NOMO-1 treated with dmso at 0.1 percent for 144 hours (cell line): ENCODE measurements at regions not wholly inside any gene's neighbourhood (a gene's known extent, or its start where the extent isn't known, plus 50 kb on each side); places are given as distances from the start of the nearest gene placed in this dataset.

Experiments used
- DNase-seq: peaks from one replicate; lab custom pipeline; 2025; ENCODE audit not compliant: unreplicated experiment; lab: John Stamatoyannopoulos, UW

DNA sequence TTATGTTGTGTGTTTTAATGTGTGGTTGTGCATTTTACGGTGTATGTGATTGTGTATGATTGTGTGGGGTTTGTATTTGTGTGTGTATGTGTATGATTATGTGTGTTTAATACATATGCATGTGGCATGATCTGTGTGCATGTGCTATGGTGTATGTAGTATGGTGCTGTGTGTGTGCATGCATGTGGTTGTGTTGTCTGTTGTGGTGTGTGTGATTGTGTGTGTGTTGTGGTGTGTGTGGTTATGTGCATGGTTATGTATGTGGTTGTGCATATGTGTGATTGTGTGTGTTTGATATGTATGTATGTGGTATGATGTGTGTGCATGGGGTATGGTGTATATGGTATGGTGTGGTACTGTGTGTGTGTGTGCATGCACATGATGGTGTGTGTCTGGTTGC is 148.1 kb upstream of the AGAP1 start:
- DNase-seq = no peak

DNA sequence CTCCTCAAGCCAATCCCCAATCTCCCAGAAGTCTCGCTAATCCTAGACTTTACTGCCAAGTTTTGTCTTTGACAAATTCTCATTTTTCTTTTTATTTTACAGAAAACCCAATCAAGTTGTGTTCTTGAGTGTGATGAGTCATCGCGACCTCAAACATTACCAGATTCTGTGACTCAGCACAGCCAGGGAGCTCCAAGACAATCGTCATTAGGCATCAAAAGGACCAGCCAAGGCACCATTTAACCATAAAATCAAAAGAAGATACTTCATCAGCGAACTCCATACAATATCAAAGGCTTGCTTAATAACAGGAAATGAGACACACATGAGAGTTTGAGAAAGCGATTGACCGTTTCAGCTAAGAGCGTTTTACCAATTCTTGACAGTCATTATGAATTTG is 146.2 kb upstream of the AGAP1 start:
- no peak for DNase-seq

DNA sequence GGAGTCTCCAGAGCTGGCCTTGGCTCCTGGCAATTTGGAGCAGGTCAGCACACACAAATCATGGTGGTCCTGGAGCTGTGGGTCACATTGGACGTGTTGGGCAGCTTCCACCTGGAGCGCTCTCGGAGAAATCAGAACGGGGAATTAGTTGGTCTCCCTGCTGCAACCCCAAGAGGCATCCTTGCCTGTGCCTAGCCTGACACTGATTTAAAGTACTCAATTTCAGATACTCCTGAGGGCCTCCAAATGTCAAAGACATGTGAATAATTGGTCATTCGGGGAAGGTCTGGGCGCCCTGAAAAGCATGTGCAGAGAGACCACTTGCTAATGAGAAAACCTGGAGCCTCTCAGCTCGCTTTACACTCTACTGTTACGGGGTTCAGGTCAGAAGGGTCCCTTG is 145.5 kb upstream of the AGAP1 start:
- DNase-seq = no peak

DNA sequence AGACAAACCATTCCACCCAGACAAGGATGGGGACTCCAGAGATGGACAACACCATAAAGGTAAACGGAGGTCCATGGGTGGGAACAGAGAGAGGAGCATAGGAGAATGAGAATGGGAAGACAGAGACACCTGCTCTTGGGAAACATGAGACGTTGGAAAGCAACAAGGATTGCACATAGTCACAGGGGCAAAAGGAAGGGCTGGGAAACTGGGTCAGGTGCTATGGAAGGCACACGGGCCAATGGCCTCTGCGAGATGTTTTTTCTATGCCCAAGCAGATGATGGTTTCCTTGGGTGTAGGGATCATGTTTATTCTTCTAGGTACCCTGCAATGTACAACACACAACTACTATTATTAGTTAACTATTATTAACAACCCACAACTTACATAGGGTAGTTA is 143.6 kb upstream of the AGAP1 start:
- DNase-seq = no peak

DNA sequence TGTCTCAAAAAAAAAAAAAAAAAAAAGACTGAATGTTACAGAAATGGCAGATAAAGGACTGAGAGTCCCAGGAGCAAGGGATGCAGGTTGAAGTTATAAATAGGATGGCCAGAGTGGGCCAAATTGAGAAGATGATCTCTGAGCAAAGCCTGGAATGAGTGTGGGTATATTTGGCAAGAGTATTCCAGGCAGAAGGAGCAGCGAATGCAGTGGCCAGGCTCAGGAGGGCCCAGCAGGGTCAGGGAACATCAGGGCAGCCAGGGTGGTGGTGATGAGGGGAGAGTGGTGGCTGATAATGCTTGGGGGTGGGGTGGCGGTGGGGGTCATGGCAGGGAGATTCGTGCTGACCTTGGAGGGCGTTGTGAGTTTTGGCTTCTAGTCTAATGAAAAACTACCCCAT is 141.3 kb upstream of the AGAP1 start:
- DNase-seq = no peak

DNA sequence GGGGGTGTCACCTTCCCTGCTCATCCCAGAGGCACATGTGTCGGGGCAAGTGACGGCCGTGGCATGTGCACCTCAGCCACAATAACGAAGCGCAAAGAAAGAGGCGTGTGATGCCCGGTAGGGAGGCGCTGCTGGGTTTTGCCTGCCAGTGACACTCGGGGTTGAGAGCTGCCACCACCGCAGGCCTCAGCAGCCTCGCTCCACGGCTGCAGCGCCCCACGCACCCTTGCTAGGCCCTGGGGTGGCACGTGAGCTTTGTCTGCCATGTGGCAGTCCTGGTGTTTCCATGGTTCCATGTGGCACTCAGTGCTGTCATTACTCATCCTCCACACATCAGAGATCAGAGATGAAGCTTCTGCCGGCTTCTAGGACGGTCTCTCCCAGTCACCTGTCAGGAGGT is 136.0 kb upstream of the AGAP1 start:
- no peak for DNase-seq

DNA sequence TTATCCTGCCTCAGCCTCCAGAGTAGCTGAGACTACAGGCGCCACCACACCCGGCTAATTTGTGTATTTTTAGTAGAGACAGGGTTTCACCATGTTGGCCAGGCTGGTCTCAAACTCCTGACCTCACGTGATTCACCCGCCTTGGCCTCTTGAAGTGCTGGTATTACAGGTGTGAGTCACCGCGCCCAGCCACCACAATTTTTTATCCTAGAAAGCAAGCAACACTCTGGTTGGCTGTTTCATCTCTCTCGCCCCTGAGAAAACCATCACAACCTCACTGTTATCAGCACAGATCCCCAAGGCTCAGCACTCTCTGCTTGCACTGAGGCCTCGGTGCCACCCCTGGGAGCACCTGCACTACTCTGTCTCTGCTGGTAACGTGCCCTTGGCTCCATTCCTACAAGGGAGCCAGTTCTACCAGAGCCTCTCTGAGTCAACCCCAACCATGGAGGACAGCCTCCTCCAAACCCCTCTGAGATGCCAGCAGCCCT is 134.8 kb upstream of the AGAP1 start:
- DNase-seq = no peak

DNA sequence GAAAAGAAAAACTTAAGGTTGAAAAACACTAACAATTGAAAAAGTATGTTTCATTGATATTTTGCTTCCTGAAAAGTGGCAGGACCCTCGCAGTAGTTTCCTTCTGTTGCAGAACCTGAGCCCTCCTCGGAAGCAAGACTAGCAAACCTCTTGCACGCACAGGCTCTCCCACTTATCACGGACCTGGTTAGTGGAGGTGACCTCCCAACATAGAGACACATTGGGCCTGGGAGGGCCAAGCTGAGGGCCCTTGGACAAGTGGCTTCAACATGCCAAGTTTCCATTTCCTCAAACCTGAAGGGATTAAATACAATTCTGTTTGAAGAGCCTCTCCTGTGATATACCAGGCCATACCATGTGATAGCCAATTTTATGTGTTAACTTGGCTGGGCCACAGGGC is 133.4 kb upstream of the AGAP1 start:
- DNase-seq = no peak

DNA sequence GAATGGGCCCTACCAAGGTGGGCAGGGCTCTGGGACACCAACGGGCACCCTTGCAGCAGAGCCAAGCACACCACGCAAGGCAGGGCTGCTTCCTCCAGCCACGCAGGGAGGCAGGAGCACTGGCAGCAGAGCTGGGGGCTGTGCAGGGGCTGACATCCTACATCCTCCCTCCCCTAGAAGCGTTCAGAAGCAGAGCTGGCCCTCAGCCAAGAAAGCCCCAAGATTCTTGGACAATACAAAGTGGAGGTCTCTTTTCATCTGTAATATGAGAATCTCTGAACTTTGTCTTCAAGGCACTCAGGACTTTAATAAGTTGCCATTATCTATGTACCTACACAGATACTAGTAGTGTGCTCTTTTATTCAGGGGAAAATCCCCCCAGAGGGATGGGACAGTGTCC is 128.1 kb upstream of the AGAP1 start:
- no peak for DNase-seq

DNA sequence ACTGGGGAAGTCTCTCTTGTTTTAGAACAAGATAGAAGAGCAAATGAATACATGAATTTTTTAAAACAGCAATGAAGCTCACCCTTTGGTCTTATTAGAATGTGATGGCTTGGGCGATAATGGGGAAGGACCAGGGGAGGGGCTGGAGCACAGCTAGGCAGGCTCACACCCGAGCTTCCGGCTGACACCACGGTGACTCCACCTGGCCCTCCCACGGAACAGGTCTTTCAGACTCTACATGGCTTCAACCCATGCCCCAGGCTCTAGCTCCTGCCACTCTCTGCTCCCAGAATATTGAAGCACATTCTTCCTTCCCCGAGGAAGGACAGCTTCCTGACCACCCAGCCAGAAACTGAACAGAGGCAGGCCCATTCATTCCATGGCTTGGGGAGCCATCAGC is 127.5 kb upstream of the AGAP1 start:
- no peak for DNase-seq

DNA sequence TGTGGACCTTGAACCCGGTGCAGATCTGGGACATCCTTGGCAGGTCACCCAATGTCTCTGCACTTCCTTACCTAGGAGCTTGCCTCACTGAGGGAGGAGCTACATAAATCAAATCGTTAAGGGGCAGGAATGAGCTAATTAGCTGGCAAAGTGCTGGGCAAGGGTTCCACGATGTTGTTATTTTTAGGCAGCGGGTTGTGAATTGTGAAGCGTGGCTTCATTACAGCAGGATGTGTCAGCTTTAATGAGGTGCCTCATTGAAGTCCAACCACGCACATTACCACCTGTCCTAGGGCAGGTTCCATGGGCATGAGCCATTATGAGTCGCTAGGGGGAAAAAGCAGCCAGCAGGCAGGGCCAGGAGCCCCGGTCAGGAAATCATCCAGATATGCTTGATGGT is 127.0 kb upstream of the AGAP1 start:
- DNase-seq = no peak

DNA sequence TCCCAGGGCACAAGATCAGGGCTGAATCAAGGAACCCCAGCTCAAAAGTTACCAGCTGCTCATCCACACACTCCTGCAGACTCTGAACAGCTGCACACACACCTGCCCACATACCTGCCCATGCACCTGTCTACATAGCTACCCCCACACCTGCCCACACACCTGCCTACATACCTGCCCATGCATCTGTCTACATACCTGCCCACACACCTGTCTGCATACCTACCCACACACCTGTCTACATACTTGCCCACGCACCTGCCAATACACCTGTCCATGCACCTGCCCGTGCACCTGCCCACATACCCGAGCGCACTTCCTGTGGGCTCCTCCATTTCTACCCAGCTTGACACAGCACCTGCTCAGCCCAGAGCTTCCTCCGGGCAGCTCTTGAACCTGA is 122.8 kb upstream of the AGAP1 start:
- DNase-seq = no peak

DNA sequence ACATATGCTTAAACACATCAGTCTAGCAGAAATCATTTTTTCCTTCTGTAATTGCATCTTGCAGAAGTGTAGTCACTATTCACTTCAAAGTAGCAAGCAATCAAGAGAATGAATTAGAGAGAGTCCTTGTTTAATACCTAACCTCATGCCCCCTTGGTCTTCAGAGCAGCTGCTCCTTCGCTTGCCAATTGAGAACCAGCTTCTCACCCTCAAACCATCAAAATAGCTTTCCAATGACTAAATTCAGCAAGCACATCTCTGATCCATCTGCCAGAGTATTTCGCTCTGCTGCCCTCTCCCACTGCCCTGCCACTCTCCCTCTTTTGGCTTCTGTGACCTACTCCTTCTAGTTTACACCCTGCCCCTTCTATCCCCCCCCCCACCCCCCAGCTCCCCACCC is 120.7 kb upstream of the AGAP1 start:
- no peak for DNase-seq

DNA sequence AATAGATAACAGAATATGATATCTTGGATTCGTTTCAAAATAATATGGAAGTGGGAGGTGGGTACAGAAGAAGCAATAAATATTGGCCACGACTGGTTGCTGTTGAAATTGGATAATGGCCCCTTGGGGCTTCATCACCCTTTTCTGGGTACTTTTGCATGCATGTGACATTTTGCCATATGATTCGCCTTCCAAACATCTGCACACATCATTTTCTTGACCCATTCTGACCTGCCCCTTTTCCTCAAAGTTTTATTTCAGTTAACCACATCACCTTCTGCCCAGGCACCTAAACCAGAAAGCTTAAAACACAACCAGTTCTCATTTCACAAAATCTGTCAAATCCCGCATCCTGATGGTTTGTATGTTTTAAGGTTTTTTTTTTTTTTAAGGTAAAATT is 116.7 kb upstream of the AGAP1 start:
- no peak for DNase-seq

DNA sequence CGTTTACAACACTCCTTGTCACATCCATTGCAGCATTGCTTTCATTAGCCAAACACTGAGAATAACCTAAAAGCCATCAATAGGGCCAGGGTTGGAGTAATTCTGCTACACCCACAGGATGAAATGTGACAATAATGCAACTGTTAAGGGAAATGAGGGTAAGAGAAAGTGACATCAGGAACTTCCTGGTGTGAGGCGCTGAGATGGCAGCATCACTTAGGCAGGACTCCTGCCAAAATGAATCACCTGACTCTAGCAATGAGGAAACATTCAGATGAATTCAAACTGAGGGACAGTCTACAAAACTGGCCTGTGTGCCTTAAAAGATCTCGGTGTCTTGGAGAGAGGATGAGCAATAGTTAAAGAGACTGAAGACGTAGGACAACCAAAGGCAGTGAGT is 115.6 kb upstream of the AGAP1 start:
- DNase-seq = no peak

DNA sequence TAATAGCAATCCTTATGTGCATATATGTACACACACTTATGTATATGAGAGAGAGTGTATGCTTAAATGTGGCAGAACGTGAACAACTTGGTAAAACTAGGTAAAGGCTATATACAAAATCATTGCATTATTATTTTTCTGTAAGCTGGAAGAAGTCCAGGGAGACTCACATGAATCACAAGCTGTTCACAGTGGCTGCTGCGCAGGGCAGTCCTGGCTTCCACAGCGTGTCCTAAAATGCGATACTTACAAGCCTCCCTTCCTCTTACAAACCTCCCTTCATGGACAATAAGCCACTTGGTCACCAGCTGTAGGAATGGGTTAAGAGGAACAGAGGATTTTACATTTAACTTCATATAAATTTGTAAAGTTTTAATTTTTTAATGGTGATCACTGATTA is 114.9 kb upstream of the AGAP1 start:
- no peak for DNase-seq

DNA sequence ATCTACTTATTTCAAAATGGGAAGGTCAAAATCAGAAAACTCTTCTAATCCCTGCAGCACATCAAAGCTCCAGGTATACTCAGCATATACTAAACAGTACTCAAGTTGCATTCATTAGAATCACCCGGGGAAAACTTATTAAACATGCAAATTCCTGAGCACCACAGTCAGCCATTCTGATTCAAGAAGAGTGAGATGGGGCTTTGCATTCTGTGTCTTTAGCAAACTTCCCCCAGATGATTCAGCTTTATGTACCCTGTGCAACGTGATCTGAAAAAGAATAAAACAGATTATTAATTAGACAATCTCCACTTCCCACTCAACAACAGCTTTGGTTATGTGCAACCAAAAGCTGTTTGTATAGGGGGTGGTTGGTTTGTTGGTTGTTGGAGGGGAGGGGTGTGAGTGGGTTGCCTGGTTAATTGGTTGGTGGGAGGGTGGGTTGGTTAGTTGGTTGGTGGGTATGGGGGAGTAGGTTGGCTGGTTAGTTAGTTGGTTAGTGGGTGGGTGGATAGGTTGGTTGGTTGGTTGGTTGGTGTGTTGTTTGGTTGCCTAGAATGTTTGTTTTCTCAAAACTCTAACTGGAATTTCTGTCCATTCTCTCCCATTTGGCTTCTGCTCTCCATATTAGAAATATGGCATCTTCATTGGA is 112.5 kb upstream of the AGAP1 start:
- DNase-seq = no peak

DNA sequence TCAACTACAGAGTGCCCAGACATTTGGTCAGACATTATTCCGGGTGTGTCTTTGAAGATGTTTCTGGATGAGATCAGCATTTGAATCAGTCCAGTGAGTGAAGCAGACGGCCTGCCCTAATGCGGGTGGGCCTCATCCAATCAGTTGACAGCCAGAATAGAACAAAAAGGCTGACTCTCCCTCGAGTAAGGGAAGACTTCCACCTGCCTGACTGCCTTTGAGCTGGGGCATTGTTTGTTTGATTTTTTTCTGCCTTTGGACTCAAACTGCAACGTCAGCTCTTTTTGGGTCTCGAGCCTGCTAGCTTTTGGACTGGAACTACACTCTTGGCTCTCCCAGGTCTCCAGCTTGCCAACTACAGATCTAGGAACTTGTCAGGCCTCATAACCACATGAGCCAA is 111.7 kb upstream of the AGAP1 start:
- no peak for DNase-seq

DNA sequence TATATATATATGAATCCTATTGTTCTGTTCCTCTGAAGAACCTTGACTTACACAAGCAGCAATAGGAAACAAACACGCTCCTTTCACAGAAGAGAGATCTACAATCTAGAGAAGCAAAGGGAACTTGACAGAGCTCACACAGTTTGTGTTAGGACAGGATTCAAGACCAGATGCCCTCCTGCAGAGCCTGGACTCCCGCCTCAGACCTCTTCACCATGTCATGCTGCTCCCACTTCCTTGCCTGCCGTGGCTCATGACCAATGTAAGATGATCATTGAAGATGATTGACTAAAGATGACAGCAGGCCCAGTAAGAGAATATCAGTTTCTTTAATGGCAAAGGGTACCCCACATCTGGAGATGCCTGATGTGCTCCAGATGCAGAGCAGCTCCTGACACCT is 111.2 kb upstream of the AGAP1 start:
- no peak for DNase-seq

DNA sequence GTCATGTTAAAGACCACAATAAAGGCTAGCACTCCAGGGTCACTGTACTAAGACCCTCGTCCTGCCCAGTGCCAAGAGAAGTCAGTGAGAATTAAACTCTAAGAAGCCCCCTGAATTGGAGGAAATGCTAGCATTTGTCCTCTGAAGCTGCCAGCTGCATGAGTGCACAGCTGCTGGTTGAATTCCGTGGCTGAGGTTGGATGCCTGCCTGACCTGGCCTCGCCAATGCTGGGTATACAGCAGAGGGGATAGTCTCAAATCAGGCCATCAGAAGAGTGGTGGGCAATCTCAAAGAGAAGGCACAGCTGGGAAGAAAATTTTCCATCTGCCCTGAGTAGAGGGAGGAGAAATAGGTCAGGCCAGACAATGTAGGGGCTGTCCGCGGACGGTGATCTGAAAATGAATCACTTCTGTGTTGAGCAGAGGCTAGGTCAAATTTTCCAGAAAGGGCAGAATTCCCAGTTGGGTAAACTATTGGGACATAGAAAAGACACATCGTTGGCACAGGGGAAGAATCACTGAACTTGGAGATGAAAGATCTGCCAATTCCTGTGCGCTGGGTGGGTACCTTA is 110.5 kb upstream of the AGAP1 start:
- no peak for DNase-seq

DNA sequence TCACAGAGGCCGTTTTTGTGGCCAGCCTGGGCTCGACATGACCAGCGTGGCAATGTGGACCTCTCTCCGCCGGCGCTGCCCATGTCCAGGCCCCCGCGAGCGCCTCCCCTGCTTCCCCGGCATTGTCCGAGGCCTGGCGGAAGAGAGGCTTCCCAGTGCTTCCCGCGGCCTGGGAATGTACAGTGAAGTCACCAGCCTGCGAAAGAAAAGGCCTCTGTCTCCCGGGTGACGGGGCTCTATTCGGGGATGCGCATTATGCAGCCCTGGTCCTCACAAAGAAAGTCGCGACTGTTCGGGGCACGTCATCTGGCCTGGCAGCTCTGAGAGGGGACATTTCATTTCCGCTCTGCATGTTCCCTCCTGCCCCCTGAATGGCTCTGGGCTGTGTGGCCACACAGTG is 109.2 kb upstream of the AGAP1 start:
- DNase-seq = no peak

DNA sequence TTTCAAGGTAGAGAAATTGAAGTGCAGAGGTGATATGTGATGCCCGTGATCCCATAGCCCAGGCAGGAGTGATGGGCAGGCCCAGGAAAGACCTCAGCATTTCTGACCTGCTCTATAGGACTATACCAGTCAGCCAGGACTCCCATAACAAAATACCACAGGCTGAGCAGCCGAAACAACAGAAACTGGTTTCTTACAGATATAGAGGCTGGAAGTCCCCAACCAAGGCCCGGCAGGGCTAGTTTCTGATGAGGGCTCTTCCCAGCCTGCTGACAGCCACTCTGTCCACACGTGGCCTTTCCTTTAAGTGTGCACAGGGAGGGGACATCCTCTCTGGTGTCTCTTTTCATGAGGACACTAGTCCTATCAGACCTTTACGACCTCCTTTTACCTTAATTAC is 104.2 kb upstream of the AGAP1 start:
- DNase-seq = no peak

DNA sequence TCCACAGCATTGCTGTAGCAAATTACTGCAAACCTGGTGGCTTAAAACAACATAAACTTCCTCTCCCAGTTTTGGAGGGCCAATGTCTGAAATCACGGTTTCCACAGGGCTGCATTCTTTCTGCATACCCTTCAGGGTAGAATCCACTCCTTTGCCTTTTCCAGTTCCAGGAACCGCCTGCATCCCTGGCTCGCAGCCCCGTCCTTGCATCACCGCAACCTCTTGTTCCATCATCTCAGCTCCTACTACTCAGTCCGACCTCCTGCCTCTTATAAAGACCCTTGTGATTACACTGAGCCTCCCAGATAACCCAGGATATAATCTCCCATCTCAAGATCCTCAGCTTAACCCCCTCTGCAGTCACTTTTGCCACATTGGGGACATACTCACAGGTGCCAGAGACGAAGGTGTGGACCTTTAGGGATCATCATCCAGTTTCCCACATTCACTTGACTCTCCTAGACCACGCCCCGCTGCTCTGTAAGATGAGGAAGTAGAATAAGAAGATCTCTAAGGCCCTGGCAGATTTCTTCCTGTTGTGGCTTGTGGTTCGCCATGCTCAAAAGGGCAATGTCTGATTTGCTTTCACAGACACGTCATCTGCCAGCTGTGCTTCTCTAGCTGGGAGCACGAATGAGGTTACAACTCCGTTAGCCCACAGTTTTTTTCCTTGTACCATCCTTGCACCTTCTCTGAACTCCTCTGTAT is 103.6 kb upstream of the AGAP1 start:
- DNase-seq = peak; percentile 17
